Muscle of arm (tissue), 1 donor: ENCODE measurements at regions not wholly inside any gene's neighbourhood (a gene's known extent, or its start where the extent isn't known, plus 50 kb on each side); places are given as distances from the start of the nearest gene placed in this dataset.

Experiments used
- DNase-seq: peaks from one replicate; pipeline ENCODE4 v3.0.0-alpha.2; 2013

GRCh38 chrX:140848800-140849199 lies 139.2 kb downstream of the LINC00632 start:
- no peak for DNase-seq

DNA sequence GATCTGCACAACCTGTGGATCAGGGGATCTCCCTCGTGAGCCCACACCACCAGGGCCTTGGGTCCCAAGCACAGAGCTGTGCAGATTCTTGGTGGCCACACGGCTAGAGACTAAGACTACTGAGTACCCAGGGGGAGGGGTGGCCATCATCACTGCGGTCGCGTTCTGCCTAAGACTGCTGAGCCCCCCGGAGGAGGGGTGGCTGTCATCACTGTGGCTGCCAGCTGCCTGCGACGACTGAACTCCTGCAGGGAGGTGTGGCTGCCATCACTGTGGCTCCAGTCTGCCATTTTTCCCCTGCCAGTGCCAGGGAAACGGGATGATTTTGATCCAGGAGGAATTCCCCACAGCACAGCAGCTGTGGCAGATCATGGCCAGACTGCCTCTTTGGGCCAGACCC lies 141.7 kb upstream of the SPANXB1 start:
- no peak for DNase-seq

DNA sequence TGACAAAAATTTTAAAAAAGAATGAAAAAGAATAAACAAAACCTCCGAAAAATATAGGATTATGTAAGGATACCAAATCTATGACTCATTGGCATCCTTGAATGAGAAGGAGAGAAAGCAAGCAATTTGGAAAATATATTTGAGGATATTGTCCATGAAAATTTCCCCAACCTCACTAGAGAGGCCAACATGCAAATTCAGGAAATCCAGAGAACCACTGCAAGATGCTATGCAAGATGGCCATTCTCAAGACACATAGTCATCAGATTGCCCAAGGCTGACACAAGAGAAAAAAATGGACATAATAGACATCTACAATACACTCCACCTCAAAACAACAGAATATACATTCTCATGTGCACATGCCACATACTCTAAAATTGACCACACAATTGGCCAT lies 135.9 kb upstream of the SPANXB1 start:
- no peak for DNase-seq

GRCh38 chrX:140912606-140913005 lies 89.8 kb upstream of the SPANXB1 start:
- no peak for DNase-seq

GRCh38 chrX:140913802-140914501 lies 88.4 kb upstream of the SPANXB1 start:
- no peak for DNase-seq

- DNase-seq = no peak
These were observed 85.5 kb upstream of the SPANXB1 start for GRCh38 chrX:140916872-140917271.

GRCh38 chrX:140917354-140918115 lies 84.9 kb upstream of the SPANXB1 start:
- no peak for DNase-seq

DNA sequence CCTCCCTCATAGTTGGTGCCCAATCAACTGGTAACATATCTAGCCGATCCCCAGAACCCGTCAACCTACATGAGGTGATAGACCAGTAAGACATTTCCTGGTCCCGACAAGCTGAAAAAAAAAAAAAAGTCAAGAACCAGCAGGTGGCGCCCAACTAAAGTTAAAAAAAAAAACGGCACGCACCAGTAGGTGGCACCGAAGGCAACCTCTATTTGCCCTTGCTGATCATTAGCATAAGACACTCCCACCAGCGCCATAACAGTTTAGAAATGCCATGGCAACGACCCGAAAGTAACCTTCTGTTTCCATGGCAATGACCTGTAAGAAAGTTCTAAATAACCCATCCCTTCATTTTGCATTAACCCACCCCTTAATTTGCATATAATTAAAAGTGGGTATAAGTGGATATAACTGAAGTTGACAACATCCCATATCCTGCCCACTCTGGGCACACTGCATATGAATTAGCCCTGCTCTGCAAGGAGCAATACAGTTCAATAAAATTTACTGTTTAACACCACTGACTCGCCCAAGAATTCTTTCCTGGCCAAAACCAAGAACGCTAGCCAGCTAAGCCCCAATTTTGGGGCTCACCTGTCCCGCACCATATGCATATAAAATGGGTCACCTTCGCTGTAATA lies 83.9 kb upstream of the SPANXB1 start:
- DNase-seq = peak; percentile 28

GRCh38 chrX:140920416-140920815 lies 82.0 kb upstream of the SPANXB1 start:
- DNase-seq = no peak

- DNase-seq = no peak
These were observed 79.3 kb upstream of the SPANXB1 start for GRCh38 chrX:140923118-140923517.

DNA sequence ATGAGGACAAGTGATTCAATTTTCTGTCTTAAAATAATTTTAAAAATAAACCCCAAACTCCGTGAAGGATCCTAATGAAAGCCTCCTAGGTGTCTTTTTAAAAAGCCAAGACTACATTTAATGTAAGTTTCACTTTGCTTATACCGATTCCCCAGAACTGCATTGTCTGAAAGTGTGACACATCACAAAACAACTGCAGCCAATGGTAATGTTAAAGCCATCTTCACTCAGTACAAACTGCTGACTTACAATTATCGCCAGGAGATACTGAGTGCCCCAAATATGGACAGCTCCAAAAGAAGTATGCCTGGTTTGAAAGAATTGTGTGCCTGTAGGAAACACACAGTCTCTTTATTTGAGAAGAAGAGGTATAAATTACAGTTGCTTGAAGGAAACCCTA lies 73.7 kb upstream of the SPANXB1 start:
- no peak for DNase-seq

DNA sequence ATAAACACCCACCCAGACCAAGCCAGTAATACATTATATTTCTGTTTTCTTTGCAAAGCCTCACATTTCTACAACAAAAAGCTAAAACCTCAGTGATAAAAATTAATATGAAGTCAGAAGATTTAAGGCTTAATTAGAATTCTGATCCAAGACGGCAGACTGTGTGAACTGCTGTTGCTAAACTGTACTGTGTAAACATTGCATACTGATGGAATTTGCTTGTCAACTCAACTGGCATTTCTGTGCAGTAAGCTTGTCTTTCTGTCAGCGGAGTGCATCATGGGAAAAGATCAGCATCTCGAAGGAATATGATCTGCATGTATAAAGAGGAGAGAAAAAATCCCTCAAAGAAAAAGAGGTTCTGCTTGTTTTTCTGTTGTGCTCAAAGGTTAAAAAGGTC lies 69.4 kb upstream of the SPANXB1 start:
- DNase-seq = no peak

DNA sequence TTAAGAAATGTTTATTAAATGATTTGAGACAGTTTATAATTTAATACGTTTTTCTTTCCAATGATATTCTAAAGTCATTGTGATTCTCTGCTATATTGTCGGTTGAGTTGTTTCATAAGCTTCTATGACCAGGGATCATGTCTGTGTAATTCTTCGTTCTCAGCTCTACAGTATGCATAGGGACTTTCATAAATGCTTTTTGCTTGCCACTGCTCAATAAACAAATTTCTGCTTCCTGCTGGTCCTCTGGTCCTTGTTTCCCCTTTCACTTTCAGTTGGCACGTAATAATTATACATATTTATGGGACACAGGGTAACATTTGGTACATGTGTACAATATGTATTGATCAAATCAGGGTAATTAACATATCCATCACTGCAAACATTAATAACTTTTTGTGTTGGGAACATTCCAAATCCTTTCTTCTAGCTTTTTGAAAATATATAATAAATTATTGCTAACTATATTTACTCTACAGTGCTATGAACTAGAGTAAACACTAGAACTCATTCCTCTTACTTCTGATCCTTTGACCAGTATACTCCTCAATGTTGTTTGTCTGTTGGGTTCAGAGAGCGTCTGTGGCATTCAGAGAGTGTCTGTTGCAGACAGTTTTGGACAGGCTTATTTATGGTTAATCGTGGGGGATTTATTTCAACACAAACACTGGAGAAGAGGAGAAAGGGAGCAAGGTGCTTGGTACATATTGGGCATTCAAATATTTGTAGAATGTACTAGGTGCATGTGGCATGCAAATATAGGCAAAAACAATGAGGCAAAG lies 68.3 kb upstream of the SPANXB1 start:
- no peak for DNase-seq

DNA sequence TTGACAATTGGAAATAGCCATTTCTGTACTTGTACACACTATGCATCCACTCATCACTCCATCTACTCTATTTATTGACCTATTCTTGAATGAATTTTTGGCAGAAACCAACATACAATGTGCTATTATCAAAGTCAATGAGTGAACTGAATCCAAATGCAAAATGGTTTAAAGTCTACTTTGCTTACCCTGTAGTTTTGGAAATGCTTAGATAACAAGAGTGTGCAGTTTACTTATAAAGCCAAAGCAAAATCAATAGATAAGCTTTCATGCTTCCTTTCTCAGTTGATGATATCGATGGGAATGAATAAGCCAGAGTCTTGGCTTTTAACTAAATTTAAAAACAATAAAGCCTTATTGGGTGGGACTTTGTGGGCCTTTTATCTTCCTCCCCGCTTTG lies 58.9 kb upstream of the SPANXB1 start:
- DNase-seq = no peak

GRCh38 chrX:140944710-140945109 lies 57.7 kb upstream of the SPANXB1 start:
- no peak for DNase-seq

- DNase-seq = no peak
These were observed 53.6 kb upstream of the SPANXB1 start for GRCh38 chrX:140948827-140949226.

DNA sequence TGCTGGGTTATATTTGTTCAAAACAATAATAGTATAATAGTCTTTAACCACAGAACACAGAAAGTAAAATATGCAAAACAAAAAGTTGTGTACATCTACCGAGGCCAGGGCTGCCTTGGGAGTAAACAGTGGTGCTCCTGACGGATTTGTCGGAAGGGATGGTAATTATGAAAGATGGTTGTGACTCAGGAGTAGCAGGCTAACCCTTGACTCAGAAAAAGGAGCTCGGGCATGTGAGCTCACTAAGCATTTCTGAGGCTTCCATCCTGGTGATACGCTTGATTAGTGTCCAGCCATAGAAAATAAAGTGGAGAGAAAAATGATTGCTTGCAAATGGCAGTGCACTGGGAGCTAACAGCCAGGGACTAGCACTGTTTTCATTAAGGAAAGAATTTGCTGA lies 53.2 kb upstream of the SPANXB1 start:
- no peak for DNase-seq
